Right lobe of liver (tissue), 4 donors: ENCODE measurements at regions not wholly inside any gene's neighbourhood (a gene's known extent, or its start where the extent isn't known, plus 50 kb on each side); places are given as distances from the start of the nearest gene placed in this dataset.

ENCODE experiments used
- CTCF ChIP-seq, 4 donors: fragments of 200-600 bp in 3 of 4; fragments of 450-650 bp in 1 of 4; IDR thresholded peaks; one replicate each; pipeline versions ENCODE4 v1.5.1 to v1.8.0; 2016 to 2022; ENCODE audit warnings: antibody characterized with exemption in 4 of 4, mild to moderate bottlenecking in 2 of 4
- POLR2A ChIP-seq: fragments of 450-650 bp; IDR thresholded peaks from one replicate; pipeline ENCODE4 v1.6.1; 2017; ENCODE audit warnings: antibody characterized with exemption, mild to moderate bottlenecking
- donor health status: DM: no; HTN: no; CAD: no.
- donor health status: DM: no; HTN: no; CAD: no.
- donor health status: DM: no; HTN: yes; CAD: no.

GRCh38 chr2:83640506-83640905 lies 818.6 kb downstream of the SUCLG1 start:
- TF ChIP-seq CTCF (IDR thresholded peaks at IDR 0.05) (no peak), POLR2A (no peak)
